ENCODE measurements at regions not wholly inside any gene's neighbourhood (a gene's known extent, or its start where the extent isn't known, plus 50 kb on each side); places are given as distances from the start of the nearest gene placed in this dataset.

- Histone ChIP-seq H3K4me3 (ENCODE audit: insufficient read depth, low read length, poor library complexity, severe bottlenecking) (no peak overlapping the region), H3K4me2 (ENCODE audit: low read depth, low read length, poor library complexity, severe bottlenecking) (no peak overlapping the region), H3K9me3 (ENCODE audit: insufficient read depth, low read length) (no peaks in the 10 kb centered on the region), H4K20me1 (ENCODE audit: low read depth, low read length) (no peaks in the 10 kb centered on the region), H3K36me3 (ENCODE audit: low read length) (no peaks in the 10 kb centered on the region), H3K27me3 (ENCODE audit: low read length) (no peaks in the 10 kb centered on the region), H3F3A (ENCODE audit: insufficient read depth) (no peaks in the 10 kb centered on the region), H3K79me2 (ENCODE audit: insufficient read depth, low read length) (no peaks in the 10 kb centered on the region), H3K9ac (ENCODE audit: low read length) (no peak overlapping the region), H2AFZ (ENCODE audit: low read depth, low read length, severe bottlenecking) (no peak overlapping the region), H3K9me2 (replicated peaks; ENCODE audit: insufficient read depth, low read length) (no peaks in the 10 kb centered on the region), H3K27ac (ENCODE audit: low read depth, low read length) (no peak overlapping the region)
- TF ChIP-seq EZH2phosphoT487 (conservative IDR thresholded peaks at IDR 0.05; ENCODE audit: low read length) (no peak), CTCF (IDR thresholded peaks at IDR 0.05; ENCODE audit: insufficient read depth, low read length, poor library complexity, severe bottlenecking) (no peak)
These were observed 226.2 kb downstream of the KIF4B start for GRCh38 chr5:155239803-155240202.

DNA sequence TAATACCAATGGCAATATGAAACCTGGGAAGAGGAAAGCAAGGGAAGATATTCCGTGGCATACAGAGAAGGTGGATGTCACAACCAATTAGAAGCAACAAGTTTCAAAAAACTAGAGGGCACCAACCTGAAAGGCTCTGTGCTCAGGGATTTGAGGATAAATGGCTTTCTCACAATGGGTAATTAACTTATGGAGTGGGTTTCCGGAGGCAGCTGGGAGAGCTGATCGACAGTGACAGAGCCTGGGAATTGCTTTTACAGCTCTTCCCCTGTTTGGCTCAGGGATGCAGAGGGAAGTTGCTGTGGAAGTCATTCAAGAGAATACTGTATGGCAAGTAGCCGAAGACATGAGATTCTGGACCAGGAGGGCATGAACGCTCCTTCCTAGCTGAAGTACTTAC lies 237.0 kb downstream of the KIF4B start:
- Histone ChIP-seq H3K27me3 (ENCODE audit: low read length) (no peaks in the 10 kb centered on the region), H3K9ac (ENCODE audit: low read length) (no peak overlapping the region), H3K79me2 (ENCODE audit: insufficient read depth, low read length) (no peaks in the 10 kb centered on the region), H3K9me3 (ENCODE audit: insufficient read depth, low read length) (no peaks in the 10 kb centered on the region), H3K27ac (ENCODE audit: low read depth, low read length) (no peak overlapping the region), H3K9me2 (replicated peaks; ENCODE audit: insufficient read depth, low read length) (no peaks in the 10 kb centered on the region), H3K36me3 (ENCODE audit: low read length) (no peaks in the 10 kb centered on the region), H3K4me3 (ENCODE audit: insufficient read depth, low read length, poor library complexity, severe bottlenecking) (no peak overlapping the region), H4K20me1 (ENCODE audit: low read depth, low read length) (no peaks in the 10 kb centered on the region), H3K4me2 (ENCODE audit: low read depth, low read length, poor library complexity, severe bottlenecking) (no peak overlapping the region), H3F3A (ENCODE audit: insufficient read depth) (no peaks in the 10 kb centered on the region), H2AFZ (ENCODE audit: low read depth, low read length, severe bottlenecking) (no peak overlapping the region)
- TF ChIP-seq EZH2phosphoT487 (conservative IDR thresholded peaks at IDR 0.05; ENCODE audit: low read length) (no peak), CTCF (IDR thresholded peaks at IDR 0.05; ENCODE audit: insufficient read depth, low read length, poor library complexity, severe bottlenecking) (no peak)

GRCh38 chr5:155252025-155252424 lies 238.5 kb downstream of the KIF4B start:
- Histone ChIP-seq H3K79me2 (ENCODE audit: insufficient read depth, low read length) (no peaks in the 10 kb centered on the region), H3F3A (ENCODE audit: insufficient read depth) (no peaks in the 10 kb centered on the region), H2AFZ (ENCODE audit: low read depth, low read length, severe bottlenecking) (no peak overlapping the region), H3K9ac (ENCODE audit: low read length) (no peak overlapping the region), H3K9me3 (ENCODE audit: insufficient read depth, low read length) (no peaks in the 10 kb centered on the region), H3K4me3 (ENCODE audit: insufficient read depth, low read length, poor library complexity, severe bottlenecking) (no peak overlapping the region), H3K9me2 (replicated peaks; ENCODE audit: insufficient read depth, low read length) (no peaks in the 10 kb centered on the region), H3K4me2 (ENCODE audit: low read depth, low read length, poor library complexity, severe bottlenecking) (no peak overlapping the region), H3K27ac (ENCODE audit: low read depth, low read length) (no peak overlapping the region), H3K27me3 (ENCODE audit: low read length) (no peaks in the 10 kb centered on the region), H3K36me3 (ENCODE audit: low read length) (no peaks in the 10 kb centered on the region), H4K20me1 (ENCODE audit: low read depth, low read length) (no peaks in the 10 kb centered on the region)
- no peak for TF ChIP-seq EZH2phosphoT487 (conservative IDR thresholded peaks at IDR 0.05; ENCODE audit: low read length)
- no peak for TF ChIP-seq CTCF (IDR thresholded peaks at IDR 0.05; ENCODE audit: insufficient read depth, low read length, poor library complexity, severe bottlenecking)

GRCh38 chr5:155252717-155253116 lies 239.2 kb downstream of the KIF4B start:
- no peaks in the 10 kb centered on the region for H3K79me2 ChIP-seq (ENCODE audit: insufficient read depth, low read length)
- H3F3A ChIP-seq (ENCODE audit: insufficient read depth): no peaks in the 10 kb centered on the region
- H3K4me3 ChIP-seq (ENCODE audit: insufficient read depth, low read length, poor library complexity, severe bottlenecking): no peak overlapping the region
- no peaks in the 10 kb centered on the region for H3K27me3 ChIP-seq (ENCODE audit: low read length)
- TF ChIP-seq CTCF (IDR thresholded peaks at IDR 0.05; ENCODE audit: insufficient read depth, low read length, poor library complexity, severe bottlenecking): no peak
- no peak for TF ChIP-seq EZH2phosphoT487 (conservative IDR thresholded peaks at IDR 0.05; ENCODE audit: low read length)
- H3K36me3 ChIP-seq (ENCODE audit: low read length): no peaks in the 10 kb centered on the region
- no peaks in the 10 kb centered on the region for H3K9me3 ChIP-seq (ENCODE audit: insufficient read depth, low read length)
- no peaks in the 10 kb centered on the region for H3K9me2 ChIP-seq (replicated peaks; ENCODE audit: insufficient read depth, low read length)
- no peak overlapping the region for H2AFZ ChIP-seq (ENCODE audit: low read depth, low read length, severe bottlenecking)
- H3K27ac ChIP-seq (ENCODE audit: low read depth, low read length): no peak overlapping the region
- H4K20me1 ChIP-seq (ENCODE audit: low read depth, low read length): no peaks in the 10 kb centered on the region
- H3K9ac ChIP-seq (ENCODE audit: low read length): no peak overlapping the region
- H3K4me2 ChIP-seq (ENCODE audit: low read depth, low read length, poor library complexity, severe bottlenecking): no peak overlapping the region
